Left ventricle myocardium superior (tissue), 1 donor: ENCODE measurements at regions not wholly inside any gene's neighbourhood (a gene's known extent, or its start where the extent isn't known, plus 50 kb on each side); places are given as distances from the start of the nearest gene placed in this dataset.
"Not testable (repeated sequence)": the region's sequence is repeated elsewhere in the genome, so short reads cannot be mapped to it uniquely, and the experiment has no call there.

ENCODE experiments used
- ATAC-seq: fragments of 200-7000 bp; cut with Tn5 transposase; one replicate; pipeline ENCODE4 v1.9.1; 2020; ENCODE audit warnings: mild to moderate bottlenecking, moderate library complexity
- DNase-seq: peaks from one replicate; pipeline ENCODE4 v3.0.0-alpha.2; 2020
- intact Hi-C: fragments of 100-400 bp; cut with micrococcal nuclease; formaldehyde crosslinking; loops from one replicate; pipeline ENCODE4 v1.11.0; 2022
- donor health status: DM: no; HTN: yes; CAD: no; lungs with severe emphysema.

DNA sequence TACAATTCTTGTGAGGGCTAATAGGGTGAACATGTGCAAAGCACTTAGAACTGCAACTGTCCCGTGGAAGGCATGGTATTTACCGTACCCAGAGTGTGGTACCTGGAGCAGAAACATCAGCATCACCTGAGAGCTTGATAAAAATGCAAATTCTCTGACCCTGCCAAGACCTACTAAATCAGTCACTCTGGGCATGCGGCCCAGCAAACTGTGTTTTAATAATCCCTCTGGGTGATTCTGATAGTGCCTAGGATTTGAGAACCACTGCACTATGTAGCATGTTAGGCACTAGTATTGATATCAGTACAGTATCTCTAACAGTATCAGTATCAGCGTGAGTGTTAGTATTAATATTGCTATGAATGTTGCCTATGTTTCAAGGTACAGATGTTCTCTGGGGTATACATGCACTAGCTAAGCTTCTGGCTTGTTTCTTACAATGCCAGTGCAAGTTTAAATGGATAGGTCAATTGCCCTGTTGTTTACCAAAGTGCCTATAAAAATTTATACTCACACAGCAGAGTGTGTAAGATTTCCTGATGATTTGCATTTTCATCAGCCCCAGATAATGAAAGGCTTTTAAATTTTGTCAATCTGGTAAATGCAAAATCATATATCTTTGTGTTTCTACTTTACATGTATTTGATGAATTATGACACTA, 354.0 kb downstream of the HS3ST1 start:
- intact Hi-C loops = no loop called here

DNA sequence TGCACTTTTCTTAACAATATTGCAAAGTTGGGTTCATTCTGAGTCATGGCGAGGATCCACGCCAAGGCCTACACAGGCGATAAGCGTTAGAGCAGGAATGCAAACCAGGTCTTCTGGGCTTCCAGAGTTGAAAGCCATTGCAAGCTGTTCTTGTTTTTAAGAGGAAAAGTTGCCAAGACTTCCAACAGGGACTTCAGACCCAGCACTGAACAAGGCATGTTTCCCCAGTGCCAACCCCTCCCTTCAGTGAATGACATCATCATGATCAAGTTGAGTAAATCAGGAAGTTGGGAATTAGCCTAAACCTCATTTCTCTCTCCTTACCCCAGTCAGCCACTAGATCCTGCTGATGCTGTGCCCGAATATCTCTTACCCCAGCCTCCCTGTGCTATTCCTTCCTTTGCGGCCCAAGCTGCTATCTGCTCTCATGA, 355.1 kb downstream of the HS3ST1 start:
- intact Hi-C loops = no loop called here
- DNase-seq (peak; percentile 71), ATAC-seq (peak; percentile 98)

More for the DNA sequence above, 354.0 kb downstream of the HS3ST1 start:
- DNase-seq = no peak
- ATAC-seq = no peak

- intact Hi-C loops = no loop called here
- no peak for DNase-seq
- ATAC-seq = peak; percentile 51
Measured at GRCh38 chr4:11072999-11073398, 355.7 kb downstream of the HS3ST1 start.

GRCh38 chr4:11072463-11072862, 356.2 kb downstream of the HS3ST1 start:
- ATAC-seq (no peak), DNase-seq (no peak)
- intact Hi-C loops = no loop called here

DNA sequence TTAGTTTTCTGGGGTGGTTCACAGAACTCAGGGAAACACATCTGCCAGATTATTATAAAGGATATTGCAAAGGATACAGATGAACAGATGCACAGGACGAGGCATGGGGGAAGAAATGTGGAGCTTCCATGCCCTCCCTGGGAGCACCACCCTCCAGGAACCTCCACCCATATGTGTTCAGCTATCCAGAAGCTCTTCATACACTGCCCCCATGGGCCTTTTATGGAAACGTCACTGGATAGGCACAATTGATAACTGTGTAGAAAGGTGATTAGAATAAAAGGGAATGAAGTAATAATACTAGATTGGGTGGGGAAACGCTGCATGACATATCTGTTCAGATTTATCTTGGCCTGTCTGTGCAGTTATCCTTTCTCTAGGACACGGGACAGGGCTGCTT, 357.9 kb downstream of the HS3ST1 start:
- ATAC-seq (no peak), DNase-seq (no peak)
- intact Hi-C loops = no loop called here

DNA sequence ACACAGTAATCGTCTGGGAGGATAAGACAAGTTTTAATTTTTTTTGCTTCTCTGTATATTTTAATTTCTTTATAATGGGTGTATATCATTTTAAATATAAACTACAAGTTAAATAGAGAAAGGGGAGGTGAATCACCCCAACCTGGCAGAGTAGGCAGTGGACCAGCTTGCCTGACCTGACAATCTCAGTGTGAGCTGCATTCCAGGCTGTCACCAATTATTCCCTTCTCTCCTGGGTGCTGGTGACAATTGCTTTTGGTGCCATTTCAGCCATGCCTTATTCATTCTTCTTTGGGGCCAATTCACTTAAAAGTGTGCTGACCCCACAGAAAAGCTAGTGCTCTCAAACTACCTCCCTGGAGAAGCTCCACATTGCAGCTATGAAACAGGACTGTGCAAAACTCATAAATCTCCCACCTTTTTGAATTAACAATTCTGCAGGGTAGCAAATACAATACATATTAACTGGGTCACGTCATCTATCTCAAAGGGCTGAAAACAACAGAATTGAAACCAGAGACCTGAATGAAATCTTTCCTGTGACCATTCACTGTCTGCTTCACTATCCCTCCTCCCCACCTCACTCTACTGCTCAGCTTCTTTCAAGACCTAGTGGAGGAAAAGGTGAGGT, 359.0 kb downstream of the HS3ST1 start:
- intact Hi-C loops = no loop called here
- ATAC-seq (no peak), DNase-seq (no peak)

GRCh38 chr4:11069083-11069482, 359.6 kb downstream of the HS3ST1 start:
- intact Hi-C loops = no loop called here
- DNase-seq (no peak), ATAC-seq (no peak)

GRCh38 chr4:11066584-11066983, 362.1 kb downstream of the HS3ST1 start:
- DNase-seq, intact Hi-C loops, ATAC-seq: not testable (repeated sequence)

- intact Hi-C loops, DNase-seq, ATAC-seq: not testable (repeated sequence)
Measured at GRCh38 chr4:11060637-11061036, 368.1 kb downstream of the HS3ST1 start.

- intact Hi-C loops, ATAC-seq, DNase-seq: not testable (repeated sequence)
Measured at GRCh38 chr4:11054937-11055336, 370.4 kb upstream of the CLNK start.

DNA sequence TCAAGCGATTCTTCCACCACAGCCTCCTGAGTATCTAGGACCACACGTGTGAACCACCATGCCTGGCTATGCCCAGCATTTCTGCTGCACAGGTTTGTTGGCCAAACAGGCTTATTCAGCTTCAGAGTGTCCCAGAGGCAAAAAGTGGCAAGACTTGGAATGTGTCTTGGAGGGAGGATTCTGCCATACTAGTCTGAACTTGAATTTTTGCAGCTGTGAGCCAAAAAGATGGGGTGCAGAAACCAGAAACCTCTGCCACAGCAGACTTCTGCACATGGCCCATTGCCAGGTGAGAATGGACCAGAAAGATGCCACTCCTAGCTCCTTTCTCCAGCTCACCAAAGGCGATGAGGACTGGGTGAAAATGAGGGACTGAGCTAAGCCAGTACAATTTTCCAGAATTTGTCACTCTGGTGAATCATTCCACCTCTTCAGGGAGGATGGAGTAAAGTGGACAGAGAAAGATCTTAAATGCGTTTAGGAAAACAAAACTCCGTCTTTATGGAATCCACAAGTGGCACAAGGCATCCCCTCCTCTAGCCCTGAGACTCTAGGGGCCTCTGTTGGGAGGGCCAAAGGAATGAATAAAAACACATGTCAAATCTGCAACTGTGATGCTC, 369.1 kb upstream of the CLNK start:
- DNase-seq = no peak
- ATAC-seq = no peak
- intact Hi-C loops = no loop called here

DNA sequence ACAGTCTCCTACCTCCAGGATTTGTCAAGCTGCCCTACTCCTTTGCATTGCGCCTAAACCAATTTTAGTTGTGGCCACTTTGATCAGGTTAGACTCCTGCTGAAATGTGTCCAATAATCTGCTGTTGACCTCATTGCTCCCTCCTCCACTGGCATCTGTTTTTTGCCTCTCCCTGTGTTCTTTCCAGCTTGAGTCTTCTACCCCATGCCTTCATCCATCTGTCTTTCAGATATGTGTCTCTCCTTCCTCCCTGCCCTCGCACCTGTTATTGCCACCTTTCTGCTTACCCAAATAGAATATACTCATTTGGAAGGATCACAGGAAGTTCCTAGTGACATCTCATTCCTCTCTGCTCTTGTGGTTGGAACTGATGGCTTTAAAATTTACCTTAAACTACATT, 366.6 kb upstream of the CLNK start:
- ATAC-seq (no peak), DNase-seq (no peak)
- intact Hi-C loops = no loop called here

DNA sequence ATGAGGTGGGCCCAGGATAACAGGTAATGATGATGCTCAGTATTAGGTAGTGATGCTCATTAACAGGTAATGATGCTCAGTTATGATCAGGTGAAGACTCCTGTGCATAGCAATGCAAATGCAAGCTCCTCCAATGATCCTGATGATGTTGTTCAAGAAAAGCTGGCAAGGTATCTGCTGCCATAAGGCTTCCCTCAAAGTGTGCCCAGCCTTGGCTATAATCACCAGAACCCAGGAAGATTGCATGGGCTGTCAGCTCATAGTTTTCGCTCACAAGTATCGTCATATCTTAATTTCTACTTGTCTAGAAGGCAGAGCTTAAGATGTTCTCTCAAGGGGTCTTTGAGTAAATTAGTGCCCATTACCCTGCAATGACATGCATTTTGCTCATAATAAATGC, 366.2 kb upstream of the CLNK start:
- DNase-seq (no peak), ATAC-seq (no peak)
- intact Hi-C loops = no loop called here

GRCh38 chr4:11049001-11049400, 364.4 kb upstream of the CLNK start:
- intact Hi-C loops = no loop called here
- ATAC-seq = no peak

DNA sequence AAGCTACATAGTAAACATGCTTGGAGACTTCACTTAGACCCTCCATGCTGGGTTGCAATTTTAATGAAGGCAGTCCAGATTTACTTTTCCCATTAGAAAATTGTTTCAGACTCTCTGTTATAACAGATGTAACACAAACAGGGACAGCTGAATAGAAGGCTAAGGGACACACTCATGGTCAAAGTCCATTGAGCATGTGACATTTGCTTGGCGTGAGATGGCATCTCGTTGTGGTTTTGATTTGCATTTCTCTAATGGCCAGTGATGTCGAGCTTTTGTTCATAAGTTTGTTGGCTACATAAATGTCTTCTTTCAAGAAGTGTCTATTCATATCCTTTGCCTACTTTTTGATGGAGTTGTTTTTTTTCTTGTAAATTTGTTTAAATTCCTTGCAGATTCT, 358.2 kb upstream of the CLNK start:
- ATAC-seq (no peak), DNase-seq (no peak)
- intact Hi-C loops = no loop called here

More at GRCh38 chr4:11049001-11049400, 364.4 kb upstream of the CLNK start:
- no peak for DNase-seq

GRCh38 chr4:11039634-11040131, 355.1 kb upstream of the CLNK start:
- ATAC-seq (no peak), DNase-seq (no peak)
- intact Hi-C loops = no loop called here

DNA sequence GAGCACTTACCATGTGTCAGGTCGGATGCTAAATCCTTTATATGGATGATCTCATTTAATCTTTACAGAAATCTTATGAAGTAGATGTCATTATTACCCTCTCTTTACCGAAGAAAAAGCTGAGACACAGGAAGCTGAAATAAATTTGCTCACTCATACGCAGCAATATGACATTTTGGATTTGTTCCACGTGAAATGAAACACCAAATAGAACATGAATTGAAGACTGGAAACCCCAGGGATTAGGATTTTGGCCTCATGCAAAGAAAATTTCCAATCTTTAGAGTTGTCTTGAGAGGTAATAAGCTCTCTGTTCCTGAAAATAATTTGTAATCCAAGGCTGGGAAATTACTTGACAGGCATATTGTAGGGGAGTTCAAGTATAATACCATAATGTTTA, 354.4 kb upstream of the CLNK start:
- no peak for DNase-seq
- ATAC-seq = no peak
- intact Hi-C loops = no loop called here

GRCh38 chr4:11037637-11038036, 353.1 kb upstream of the CLNK start:
- intact Hi-C loops = no loop called here
- DNase-seq = no peak
- ATAC-seq = peak; percentile 55

DNA sequence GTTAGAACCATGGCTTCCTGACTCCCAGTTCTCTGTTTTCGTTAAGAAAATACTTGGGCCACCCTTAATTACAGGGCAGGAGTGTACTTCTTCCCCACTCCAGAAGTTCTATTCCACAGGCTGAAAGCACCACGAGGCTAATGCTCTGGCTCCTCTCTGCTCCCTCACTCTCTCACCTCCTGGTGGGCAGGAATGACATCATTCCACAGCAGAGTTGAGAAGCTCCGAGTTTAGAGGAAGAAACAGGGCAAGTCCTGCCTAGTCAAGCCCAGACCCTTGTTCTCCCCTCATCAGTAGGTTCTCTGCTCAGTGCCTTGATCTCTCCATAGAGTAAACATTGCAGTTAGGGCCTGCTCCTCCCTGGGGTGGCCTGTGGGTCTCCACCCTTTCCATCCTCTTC, 343.8 kb upstream of the CLNK start:
- no peak for DNase-seq
- no peak for ATAC-seq
- intact Hi-C loops = no loop called here

DNA sequence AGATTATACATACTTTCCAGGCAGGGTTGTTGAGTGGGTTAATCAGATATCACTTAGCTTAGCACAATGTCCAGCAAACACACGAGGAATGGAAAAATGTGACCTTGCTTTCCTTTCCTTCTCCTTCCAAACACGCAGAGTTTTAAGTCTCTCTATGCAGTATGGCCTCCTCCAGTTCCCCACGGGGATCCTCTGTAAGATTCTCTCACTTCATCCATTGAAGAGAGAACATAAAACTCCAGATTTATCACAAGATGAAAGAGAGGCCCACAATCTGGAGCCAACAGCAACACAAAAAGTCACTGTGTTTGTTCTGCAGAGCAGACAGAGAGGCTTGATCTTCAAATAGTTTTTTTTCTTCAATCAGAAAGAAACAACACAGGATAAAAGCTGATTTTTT, 336.8 kb upstream of the CLNK start:
- ATAC-seq (no peak), DNase-seq (no peak)
- intact Hi-C loops = no loop called here
